ENCODE measurements at regions not wholly inside any gene's neighbourhood (a gene's known extent, or its start where the extent isn't known, plus 50 kb on each side); places are given as distances from the start of the nearest gene placed in this dataset.

GRCh38 chr6:81204731-81205130, 547.8 kb downstream of the TENT5A start:
- TF ChIP-seq CTCF (IDR thresholded peaks at IDR 0.05 in 4 of 5, conservative IDR thresholded peaks at IDR 0.05 in 1 of 5), result no peak
- TF ChIP-seq POLR2A (IDR thresholded peaks at IDR 0.05), result no peak

Data from gastrocnemius medialis (tissue), 4 donors.